CD4-positive, alpha-beta T cell (primary cell): ENCODE measurements at regions not wholly inside any gene's neighbourhood (a gene's known extent, or its start where the extent isn't known, plus 50 kb on each side); places are given as distances from the start of the nearest gene placed in this dataset.

Experiments
- ATAC-seq: fragments of 200-7000 bp; cut with Tn5 transposase; one replicate; pipeline ENCODE4 v1.10.0; 2022; ENCODE audit warnings: mild to moderate bottlenecking; ENCODE audit not compliant: poor library complexity
- CTCF ChIA-PET: fragments of 350-600 bp; sonication (Branson Sonifier 250); formaldehyde crosslinking; loops from one replicate; lab custom pipeline; 2021; ENCODE audit warnings: antibody characterized with exemption, inconsistent platforms; lab: Charles Lee
- POLR2A ChIA-PET: fragments of 350-600 bp; sonication (Branson Sonifier 250); formaldehyde crosslinking; loops from one replicate; lab custom pipeline; 2021; ENCODE audit warnings: antibody characterized with exemption, inconsistent platforms; lab: Charles Lee
- DNase-seq, 14 experiments: peaks; one replicate each; pipeline ENCODE4 v3.0.0-alpha.2; 2013 to 2020; ENCODE audit warnings: mixed read lengths in 2 of 14
- H3K27ac ChIP-seq, 2 donors: one replicate each; pipeline versions ENCODE4 v1.5.1 to v1.7.0; 2013; ENCODE audit warnings: low read length in 2 of 2, low read depth in 1 of 2, mild to moderate bottlenecking in 1 of 2
- H3K27me3 ChIP-seq, 2 experiments: 1 replicate in 1 of 2; 2 replicates in 1 of 2; pipeline versions ENCODE4 v1.6.1 to v1.7.0; 2013; ENCODE audit warnings: low read length in 2 of 2, control low read depth in 1 of 2, mild to moderate bottlenecking in 1 of 2, moderate library complexity in 1 of 2; ENCODE audit not compliant: insufficient read depth in 2 of 2, control insufficient read depth in 1 of 2
- H3K36me3 ChIP-seq: one replicate; pipeline ENCODE4 v1.6.1; 2013; ENCODE audit warnings: low read length, control low read depth; ENCODE audit not compliant: insufficient read depth
- H3K4me1 ChIP-seq: one replicate; pipeline ENCODE4 v1.6.1; 2013; ENCODE audit warnings: low read length, control low read depth; ENCODE audit not compliant: insufficient read depth
- H3K4me3 ChIP-seq: one replicate; pipeline ENCODE4 v1.5.1; 2013; ENCODE audit warnings: mild to moderate bottlenecking, low read length, moderate library complexity
- H3K9me3 ChIP-seq, 2 experiments: 1 replicate in 1 of 2; 2 replicates in 1 of 2; pipeline versions ENCODE4 v1.6.1 to v1.7.0; 2013; ENCODE audit warnings: low read length in 2 of 2, mild to moderate bottlenecking in 2 of 2, control low read depth in 1 of 2, moderate library complexity in 1 of 2; ENCODE audit not compliant: control insufficient read depth in 1 of 2, insufficient read depth in 1 of 2
- H3K27ac Mint-ChIP-seq: one replicate; pipeline ENCODE4 v1.8.0; 2020; ENCODE audit warnings: mixed read lengths
- H3K27me3 Mint-ChIP-seq: one replicate; pipeline ENCODE4 v1.8.0; 2021; ENCODE audit warnings: mixed read lengths
- H3K36me3 Mint-ChIP-seq: one replicate; pipeline ENCODE4 v1.8.0; 2021; ENCODE audit warnings: low read depth, mixed read lengths
- H3K4me1 Mint-ChIP-seq: one replicate; pipeline ENCODE4 v1.8.0; 2021; ENCODE audit warnings: low read depth, mixed read lengths
- H3K4me3 Mint-ChIP-seq: one replicate; pipeline ENCODE4 v1.8.0; 2020; ENCODE audit warnings: mild to moderate bottlenecking, mixed read lengths
- H3K9me3 Mint-ChIP-seq: one replicate; pipeline ENCODE4 v1.8.0; 2020; ENCODE audit warnings: mixed read lengths
- intact Hi-C, 2 experiments: fragments of 100-400 bp; cut with DNase I in 1 of 2; cut with micrococcal nuclease in 1 of 2; formaldehyde crosslinking; loops; one replicate each; pipeline versions ENCODE4 v1.15.1 to v1.9.0; 2023 to 2025; cut with DNase I, micrococcal nuclease
- TF ChIP-seq, protein P1 (sequence below): fragments of 200-600 bp; IDR thresholded peaks from one replicate; pipeline ENCODE4 v1.8.0; 2022; ENCODE audit warnings: antibody characterized with exemption, mild to moderate bottlenecking

DNA sequence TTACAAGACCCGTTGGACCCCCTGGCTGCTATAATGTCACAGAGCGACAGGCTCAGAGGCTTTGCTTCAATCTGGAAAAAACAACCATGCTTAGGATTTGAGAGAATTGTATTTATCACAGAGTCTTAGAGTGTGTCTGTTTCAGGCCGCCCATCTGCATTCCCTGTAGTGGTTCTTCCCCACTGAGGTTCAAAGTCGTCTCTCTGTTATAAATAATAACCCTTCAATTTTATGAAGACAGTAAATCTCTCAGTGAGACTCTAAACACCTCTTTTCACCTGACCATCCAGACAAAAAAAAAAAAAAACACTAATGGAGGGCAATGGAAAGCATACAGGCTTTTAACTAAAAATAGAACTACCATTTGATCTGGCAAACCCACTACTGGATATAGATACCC is 565.4 kb upstream of the AUTS2 start:
- peaks cover 8% of the 10 kb centered on the region for H3K9me3 Mint-ChIP-seq
- H3K27me3 ChIP-seq, result no peaks in the 10 kb centered on the region
- no peaks in the 10 kb centered on the region for H3K4me1 ChIP-seq
- no peaks in the 10 kb centered on the region for H3K36me3 Mint-ChIP-seq
- no peak overlapping the region for H3K4me3 Mint-ChIP-seq
- peaks cover 0 to 14% of the 10 kb centered on the region in 2 experiments for H3K9me3 ChIP-seq
- H3K27ac Mint-ChIP-seq, result no peak overlapping the region
- ChIA-PET POLR2A (no interaction called here), CTCF (no interaction called here)
- DNase-seq, result no peak
- no peaks in the 10 kb centered on the region for H3K36me3 ChIP-seq
- no peaks in the 10 kb centered on the region for H3K27me3 Mint-ChIP-seq
- no peaks in the 10 kb centered on the region for H3K4me1 Mint-ChIP-seq
- no peak overlapping the region for H3K27ac ChIP-seq
- H3K4me3 ChIP-seq, result no peak overlapping the region
- TF ChIP-seq, protein P1, sequence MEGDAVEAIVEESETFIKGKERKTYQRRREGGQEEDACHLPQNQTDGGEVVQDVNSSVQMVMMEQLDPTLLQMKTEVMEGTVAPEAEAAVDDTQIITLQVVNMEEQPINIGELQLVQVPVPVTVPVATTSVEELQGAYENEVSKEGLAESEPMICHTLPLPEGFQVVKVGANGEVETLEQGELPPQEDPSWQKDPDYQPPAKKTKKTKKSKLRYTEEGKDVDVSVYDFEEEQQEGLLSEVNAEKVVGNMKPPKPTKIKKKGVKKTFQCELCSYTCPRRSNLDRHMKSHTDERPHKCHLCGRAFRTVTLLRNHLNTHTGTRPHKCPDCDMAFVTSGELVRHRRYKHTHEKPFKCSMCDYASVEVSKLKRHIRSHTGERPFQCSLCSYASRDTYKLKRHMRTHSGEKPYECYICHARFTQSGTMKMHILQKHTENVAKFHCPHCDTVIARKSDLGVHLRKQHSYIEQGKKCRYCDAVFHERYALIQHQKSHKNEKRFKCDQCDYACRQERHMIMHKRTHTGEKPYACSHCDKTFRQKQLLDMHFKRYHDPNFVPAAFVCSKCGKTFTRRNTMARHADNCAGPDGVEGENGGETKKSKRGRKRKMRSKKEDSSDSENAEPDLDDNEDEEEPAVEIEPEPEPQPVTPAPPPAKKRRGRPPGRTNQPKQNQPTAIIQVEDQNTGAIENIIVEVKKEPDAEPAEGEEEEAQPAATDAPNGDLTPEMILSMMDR, result no peak
- intact Hi-C loops, result no loop called here
- ATAC-seq, result no peak

- no peak for DNase-seq
- no peak overlapping the region for H3K27ac Mint-ChIP-seq
- POLR2A ChIA-PET, result no interaction called here
Observed at GRCh38 chr7:69035826-69036225, 562.4 kb upstream of the AUTS2 start.

GRCh38 chr7:69036301-69036700 is 562.0 kb upstream of the AUTS2 start:
- DNase-seq (no peak), ATAC-seq (no peak)
- no peak overlapping the region for H3K4me3 Mint-ChIP-seq
- no peaks in the 10 kb centered on the region for H3K4me1 Mint-ChIP-seq
- Histone ChIP-seq H3K9me3 (peaks cover 0 to 13% of the 10 kb centered on the region in 2 experiments), H3K36me3 (no peaks in the 10 kb centered on the region), H3K27me3 (no peaks in the 10 kb centered on the region), H3K4me1 (no peaks in the 10 kb centered on the region), H3K4me3 (no peak overlapping the region), H3K27ac (no peak overlapping the region)
- TF ChIP-seq, protein P1, result no peak
- intact Hi-C loops, result no loop called here
- ChIA-PET CTCF (no interaction called here), POLR2A (no interaction called here)
- no peaks in the 10 kb centered on the region for H3K36me3 Mint-ChIP-seq
- H3K9me3 Mint-ChIP-seq, result peaks cover 8% of the 10 kb centered on the region
- no peak overlapping the region for H3K27ac Mint-ChIP-seq
- no peaks in the 10 kb centered on the region for H3K27me3 Mint-ChIP-seq

More at GRCh38 chr7:69035826-69036225, 562.4 kb upstream of the AUTS2 start:
- Mint-ChIP-seq H3K4me3 (no peak overlapping the region), H3K9me3 (peaks cover 8% of the 10 kb centered on the region), H3K36me3 (no peaks in the 10 kb centered on the region), H3K27me3 (no peaks in the 10 kb centered on the region), H3K4me1 (no peaks in the 10 kb centered on the region)
- CTCF ChIA-PET, result no interaction called here
- Histone ChIP-seq H3K4me3 (no peak overlapping the region), H3K4me1 (no peaks in the 10 kb centered on the region), H3K36me3 (no peaks in the 10 kb centered on the region), H3K27ac (no peak overlapping the region), H3K27me3 (no peaks in the 10 kb centered on the region), H3K9me3 (peaks cover 0 to 10% of the 10 kb centered on the region in 2 experiments)
- TF ChIP-seq, protein P1, result no peak
- intact Hi-C loops, result no loop called here
- ATAC-seq, result no peak
